ENCODE measurements at regions not wholly inside any gene's neighbourhood (a gene's known extent, or its start where the extent isn't known, plus 50 kb on each side); places are given as distances from the start of the nearest gene placed in this dataset.
"Not testable (repeated sequence)": the region's sequence is repeated elsewhere in the genome, so short reads cannot be mapped to it uniquely, and the experiment has no call there.

DNA sequence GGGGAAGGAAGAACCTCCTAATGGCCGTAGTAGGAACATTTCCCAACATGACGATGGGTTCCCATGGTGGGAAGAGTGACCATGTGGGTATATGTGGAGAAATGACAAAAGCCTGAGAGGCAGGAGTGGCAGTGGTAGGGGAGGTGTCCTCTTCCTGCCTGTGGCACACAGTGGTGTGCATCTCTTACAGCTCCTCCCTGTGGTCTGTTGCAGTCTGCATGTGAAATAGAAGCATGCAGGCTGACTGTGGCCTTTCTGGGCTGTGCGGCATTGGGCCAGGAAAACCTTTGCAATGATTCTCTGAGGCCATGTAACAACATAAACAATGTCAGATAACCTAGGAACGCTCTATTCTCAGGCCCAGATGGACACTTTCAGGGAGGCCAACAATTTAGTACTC, 84.0 kb downstream of the LACC1 start:
- H3K27ac Mint-ChIP-seq = no peak overlapping the region
- TF ChIP-seq, protein P1, sequence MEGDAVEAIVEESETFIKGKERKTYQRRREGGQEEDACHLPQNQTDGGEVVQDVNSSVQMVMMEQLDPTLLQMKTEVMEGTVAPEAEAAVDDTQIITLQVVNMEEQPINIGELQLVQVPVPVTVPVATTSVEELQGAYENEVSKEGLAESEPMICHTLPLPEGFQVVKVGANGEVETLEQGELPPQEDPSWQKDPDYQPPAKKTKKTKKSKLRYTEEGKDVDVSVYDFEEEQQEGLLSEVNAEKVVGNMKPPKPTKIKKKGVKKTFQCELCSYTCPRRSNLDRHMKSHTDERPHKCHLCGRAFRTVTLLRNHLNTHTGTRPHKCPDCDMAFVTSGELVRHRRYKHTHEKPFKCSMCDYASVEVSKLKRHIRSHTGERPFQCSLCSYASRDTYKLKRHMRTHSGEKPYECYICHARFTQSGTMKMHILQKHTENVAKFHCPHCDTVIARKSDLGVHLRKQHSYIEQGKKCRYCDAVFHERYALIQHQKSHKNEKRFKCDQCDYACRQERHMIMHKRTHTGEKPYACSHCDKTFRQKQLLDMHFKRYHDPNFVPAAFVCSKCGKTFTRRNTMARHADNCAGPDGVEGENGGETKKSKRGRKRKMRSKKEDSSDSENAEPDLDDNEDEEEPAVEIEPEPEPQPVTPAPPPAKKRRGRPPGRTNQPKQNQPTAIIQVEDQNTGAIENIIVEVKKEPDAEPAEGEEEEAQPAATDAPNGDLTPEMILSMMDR (IDR thresholded peaks at IDR 0.05) = no peak
- no peak overlapping the region for H3K4me3 Mint-ChIP-seq
- peaks cover 3% of the 10 kb centered on the region for H3K9me3 Mint-ChIP-seq
- H3K27me3 Mint-ChIP-seq (ENCODE audit: low read depth, poor library complexity) = no peaks in the 10 kb centered on the region
- DNase-seq = no peak
- no peaks in the 10 kb centered on the region for H3K36me3 Mint-ChIP-seq (ENCODE audit: low read depth)
- H3K4me1 Mint-ChIP-seq = peaks cover 27% of the 10 kb centered on the region

DNA sequence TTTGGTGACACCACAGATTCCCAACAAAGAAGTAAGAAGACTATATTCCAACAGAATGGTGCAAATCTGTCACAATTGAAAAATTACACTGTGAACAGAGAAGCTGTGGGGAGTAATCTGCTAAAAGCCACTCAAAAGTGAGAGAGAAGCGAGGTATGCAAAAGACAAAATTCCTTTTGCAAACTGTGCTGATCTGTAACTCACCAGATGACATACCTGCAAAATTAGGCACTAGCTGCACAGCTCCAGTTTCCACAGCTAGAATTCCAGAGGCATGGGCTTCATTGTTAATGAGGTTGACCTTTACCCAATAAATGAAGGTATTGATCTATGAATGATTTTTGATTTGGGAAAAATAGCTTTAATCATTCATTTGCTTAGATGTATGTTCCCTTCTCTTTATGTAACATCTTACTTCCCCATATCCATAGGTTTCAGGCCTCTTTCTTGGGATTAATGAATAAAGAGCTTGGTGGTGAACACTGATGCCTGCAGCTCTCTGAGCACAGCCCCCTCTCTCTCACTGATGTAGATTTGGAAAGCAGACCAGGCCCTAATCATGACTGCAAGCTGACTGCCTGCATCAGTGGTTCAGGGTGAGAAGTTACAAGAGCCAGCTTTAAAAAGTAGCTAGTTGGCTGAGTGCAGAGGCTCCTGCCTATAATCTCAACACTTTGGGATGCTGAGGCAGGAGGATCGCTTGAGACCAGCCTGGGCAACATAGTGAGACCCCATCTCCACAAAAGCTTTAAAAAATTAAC, 85.2 kb downstream of the LACC1 start:
- peak overlapping the region; percentile 31 for H3K27ac Mint-ChIP-seq
- peaks cover 12% of the 10 kb centered on the region for H3K9me3 Mint-ChIP-seq
- no peak for DNase-seq
- H3K36me3 Mint-ChIP-seq (ENCODE audit: low read depth) = no peaks in the 10 kb centered on the region
- H3K27me3 Mint-ChIP-seq (ENCODE audit: low read depth, poor library complexity) = no peaks in the 10 kb centered on the region
- TF ChIP-seq, protein P1 (IDR thresholded peaks at IDR 0.05) = no peak
- no peak overlapping the region for H3K4me3 Mint-ChIP-seq
- peaks cover 27% of the 10 kb centered on the region for H3K4me1 Mint-ChIP-seq

DNA sequence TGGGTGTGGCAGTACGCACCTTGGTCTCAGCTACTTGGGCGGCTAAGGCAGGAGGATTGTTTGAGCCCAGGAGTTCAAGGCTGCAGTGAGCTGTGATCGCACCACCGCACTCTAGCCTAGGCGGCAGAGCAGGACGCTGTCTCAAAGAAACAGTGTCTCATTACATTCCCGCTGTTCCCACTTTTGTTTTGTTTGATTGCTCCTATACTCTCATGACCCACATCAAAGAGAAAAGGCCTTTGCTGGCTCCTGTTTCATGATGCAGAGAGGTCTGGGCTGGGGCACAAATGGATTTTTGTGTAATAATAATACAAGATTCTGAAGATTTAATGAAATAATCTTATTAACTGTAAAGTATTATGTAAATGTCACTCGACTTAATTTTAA, 85.7 kb downstream of the LACC1 start:
- Mint-ChIP-seq H3K27ac (no peak overlapping the region), H3K4me3 (no peak overlapping the region)

DNA sequence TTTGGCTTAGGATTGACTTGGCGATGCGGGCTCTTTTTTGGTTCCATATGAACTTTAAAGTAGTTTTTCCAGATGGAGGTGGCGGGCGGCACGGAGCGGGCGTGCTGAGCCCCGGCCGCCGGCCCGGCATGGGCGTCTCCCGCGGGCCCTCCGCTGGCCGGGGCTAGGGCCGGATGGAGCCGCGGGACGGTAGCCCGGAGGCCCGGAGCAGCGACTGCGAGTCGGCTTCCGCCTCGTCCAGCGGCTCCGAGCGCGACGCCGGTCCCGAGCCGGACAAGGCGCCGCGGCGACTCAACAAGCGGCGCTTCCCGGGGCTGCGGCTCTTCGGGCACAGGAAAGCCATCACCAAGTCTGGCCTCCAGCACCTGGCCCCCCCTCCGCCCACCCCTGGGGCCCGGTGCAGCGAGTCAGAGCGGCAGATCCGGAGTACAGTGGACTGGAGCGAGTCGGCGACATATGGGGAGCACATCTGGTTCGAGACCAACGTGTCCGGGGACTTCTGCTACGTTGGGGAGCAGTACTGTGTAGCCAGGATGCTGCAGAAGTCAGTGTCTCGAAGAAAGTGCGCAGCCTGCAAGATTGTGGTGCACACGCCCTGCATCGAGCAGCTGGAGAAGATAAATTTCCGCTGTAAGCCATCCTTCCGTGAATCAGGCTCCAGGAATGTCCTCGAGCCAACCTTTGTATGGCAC, 88.7 kb downstream of the LACC1 start:
- not testable (repeated sequence) for H3K36me3 Mint-ChIP-seq (ENCODE audit: low read depth); H3K4me3 Mint-ChIP-seq; H3K27ac Mint-ChIP-seq; DNase-seq; H3K27me3 Mint-ChIP-seq (ENCODE audit: low read depth, poor library complexity)
- H3K4me1 Mint-ChIP-seq = peaks cover 27% of the 10 kb centered on the region
- H3K9me3 Mint-ChIP-seq = peaks cover 21% of the 10 kb centered on the region

More for the DNA sequence above, 85.7 kb downstream of the LACC1 start:
- TF ChIP-seq, protein P1 (IDR thresholded peaks at IDR 0.05) = no peak
- DNase-seq = peak; percentile 15
- H3K4me1 Mint-ChIP-seq = peaks cover 27% of the 10 kb centered on the region
- no peaks in the 10 kb centered on the region for H3K36me3 Mint-ChIP-seq (ENCODE audit: low read depth)
- peaks cover 15% of the 10 kb centered on the region for H3K9me3 Mint-ChIP-seq
- H3K27me3 Mint-ChIP-seq (ENCODE audit: low read depth, poor library complexity) = no peaks in the 10 kb centered on the region

DNA sequence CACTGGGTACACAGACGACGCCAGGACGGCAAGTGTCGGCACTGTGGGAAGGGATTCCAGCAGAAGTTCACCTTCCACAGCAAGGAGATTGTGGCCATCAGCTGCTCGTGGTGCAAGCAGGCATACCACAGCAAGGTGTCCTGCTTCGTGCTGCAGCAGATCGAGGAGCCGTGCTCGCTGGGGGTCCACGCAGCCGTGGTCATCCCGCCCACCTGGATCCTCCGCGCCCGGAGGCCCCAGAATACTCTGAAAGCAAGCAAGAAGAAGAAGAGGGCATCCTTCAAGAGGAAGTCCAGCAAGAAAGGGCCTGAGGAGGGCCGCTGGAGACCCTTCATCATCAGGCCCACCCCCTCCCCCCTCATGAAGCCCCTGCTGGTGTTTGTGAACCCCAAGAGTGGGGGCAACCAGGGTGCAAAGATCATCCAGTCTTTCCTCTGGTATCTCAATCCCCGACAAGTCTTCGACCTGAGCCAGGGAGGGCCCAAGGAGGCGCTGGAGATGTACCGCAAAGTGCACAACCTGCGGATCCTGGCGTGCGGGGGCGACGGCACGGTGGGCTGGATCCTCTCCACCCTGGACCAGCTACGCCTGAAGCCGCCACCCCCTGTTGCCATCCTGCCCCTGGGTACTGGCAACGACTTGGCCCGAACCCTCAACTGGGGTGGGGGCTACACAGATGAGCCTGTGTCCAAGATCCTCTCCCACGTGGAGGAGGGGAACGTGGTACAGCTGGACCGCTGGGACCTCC, 89.4 kb downstream of the LACC1 start:
- H3K9me3 Mint-ChIP-seq = peaks cover 21% of the 10 kb centered on the region
- peaks cover 24% of the 10 kb centered on the region for H3K4me1 Mint-ChIP-seq
- H3K36me3 Mint-ChIP-seq (ENCODE audit: low read depth); H3K27ac Mint-ChIP-seq; H3K27me3 Mint-ChIP-seq (ENCODE audit: low read depth, poor library complexity); DNase-seq; H3K4me3 Mint-ChIP-seq: not testable (repeated sequence)

DNA sequence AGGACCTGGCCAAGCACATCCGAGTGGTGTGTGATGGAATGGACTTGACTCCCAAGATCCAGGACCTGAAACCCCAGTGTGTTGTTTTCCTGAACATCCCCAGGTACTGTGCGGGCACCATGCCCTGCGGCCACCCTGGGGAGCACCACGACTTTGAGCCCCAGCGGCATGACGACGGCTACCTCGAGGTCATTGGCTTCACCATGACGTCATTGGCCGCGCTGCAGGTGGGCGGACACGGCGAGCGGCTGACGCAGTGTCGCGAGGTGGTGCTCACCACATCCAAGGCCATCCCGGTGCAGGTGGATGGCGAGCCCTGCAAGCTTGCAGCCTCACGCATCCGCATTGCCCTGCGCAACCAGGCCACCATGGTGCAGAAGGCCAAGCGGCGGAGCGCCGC, 90.2 kb downstream of the LACC1 start:
- Mint-ChIP-seq H3K9me3 (peaks cover 21% of the 10 kb centered on the region), H3K4me1 (peaks cover 16% of the 10 kb centered on the region)
- not testable (repeated sequence) for H3K36me3 Mint-ChIP-seq (ENCODE audit: low read depth); H3K4me3 Mint-ChIP-seq; H3K27me3 Mint-ChIP-seq (ENCODE audit: low read depth, poor library complexity); H3K27ac Mint-ChIP-seq; DNase-seq

DNA sequence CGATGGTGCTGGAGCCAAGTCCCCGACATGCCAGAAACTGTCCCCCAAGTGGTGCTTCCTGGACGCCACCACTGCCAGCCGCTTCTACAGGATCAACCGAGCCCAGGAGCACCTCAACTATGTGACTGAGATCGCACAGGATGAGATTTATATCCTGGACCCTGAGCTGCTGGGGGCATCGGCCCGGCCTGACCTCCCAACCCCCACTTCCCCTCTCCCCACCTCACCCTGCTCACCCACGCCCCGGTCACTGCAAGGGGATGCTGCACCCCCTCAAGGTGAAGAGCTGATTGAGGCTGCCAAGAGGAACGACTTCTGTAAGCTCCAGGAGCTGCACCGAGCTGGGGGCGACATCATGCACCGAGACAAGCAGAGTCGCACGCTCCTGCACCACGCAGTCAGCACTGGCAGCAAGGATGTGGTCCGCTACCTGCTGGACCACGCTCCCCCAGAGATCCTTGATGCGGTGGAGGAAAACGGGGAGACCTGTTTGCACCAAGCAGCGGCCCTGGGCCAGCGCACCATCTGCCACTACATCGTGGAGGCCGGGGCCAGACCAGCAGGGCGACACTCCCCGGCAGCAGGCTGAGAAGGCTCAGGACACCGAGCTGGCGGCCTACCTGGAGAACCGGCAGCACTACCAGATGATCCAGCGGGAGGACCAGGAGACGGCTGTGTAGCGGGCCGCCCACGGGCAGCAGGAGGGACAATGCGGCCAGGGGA, 91.0 kb downstream of the LACC1 start:
- H3K36me3 Mint-ChIP-seq (ENCODE audit: low read depth); DNase-seq; H3K27ac Mint-ChIP-seq; H3K4me3 Mint-ChIP-seq; H3K27me3 Mint-ChIP-seq (ENCODE audit: low read depth, poor library complexity); H3K4me1 Mint-ChIP-seq: not testable (repeated sequence)
- peaks cover 21% of the 10 kb centered on the region for H3K9me3 Mint-ChIP-seq

DNA sequence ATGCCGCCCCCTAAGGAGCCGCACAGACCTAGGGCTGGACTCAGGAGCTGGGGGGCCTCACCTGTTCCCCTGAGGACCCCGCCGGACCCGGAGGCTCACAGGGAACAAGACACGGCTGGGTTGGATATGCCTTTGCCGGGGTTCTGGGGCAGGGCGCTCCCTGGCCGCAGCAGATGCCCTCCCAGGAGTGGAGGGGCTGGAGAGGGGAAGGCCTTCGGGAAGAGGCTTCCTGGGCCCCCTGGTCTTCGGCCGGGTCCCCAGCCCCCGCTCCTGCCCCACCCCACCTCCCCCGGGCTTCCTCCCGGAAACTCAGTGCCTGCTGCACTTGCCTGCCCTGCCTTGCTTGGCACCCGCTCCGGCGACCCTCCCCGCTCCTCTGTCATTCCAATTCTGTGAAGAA, 91.6 kb downstream of the LACC1 start:
- H3K9me3 Mint-ChIP-seq = peaks cover 26% of the 10 kb centered on the region
- not testable (repeated sequence) for H3K36me3 Mint-ChIP-seq (ENCODE audit: low read depth); H3K27ac Mint-ChIP-seq; H3K4me3 Mint-ChIP-seq; DNase-seq; H3K4me1 Mint-ChIP-seq; H3K27me3 Mint-ChIP-seq (ENCODE audit: low read depth, poor library complexity)
